Osteoblast (primary cell): ENCODE measurements at regions not wholly inside any gene's neighbourhood (a gene's known extent, or its start where the extent isn't known, plus 50 kb on each side); places are given as distances from the start of the nearest gene placed in this dataset.

ENCODE experiments used
- DNase-seq: peaks from one replicate; pipeline ENCODE4 v3.0.0; 2011; ENCODE audit warnings: low spot score, mixed read lengths; ENCODE audit not compliant: insufficient read length; ENCODE audit errors: missing footprints
- H2AFZ ChIP-seq: 2 replicates; pipeline ENCODE4 v1.6.0; 2011; ENCODE audit warnings: mild to moderate bottlenecking, low read length
- H3K27ac ChIP-seq: 2 replicates; pipeline ENCODE4 v1.5.1; 2011; ENCODE audit warnings: mild to moderate bottlenecking, low read depth, low read length, moderate library complexity
- H3K27me3 ChIP-seq: 2 replicates; pipeline ENCODE4 v1.6.0; 2012; ENCODE audit warnings: mild to moderate bottlenecking, control low read depth, inconsistent platforms, low read length, moderate library complexity; ENCODE audit not compliant: insufficient read depth
- H3K36me3 ChIP-seq: 2 replicates; pipeline ENCODE4 v1.5.1; 2011; ENCODE audit warnings: mild to moderate bottlenecking, low read length, control low read depth, moderate library complexity; ENCODE audit not compliant: insufficient read depth
- H3K4me1 ChIP-seq: 2 replicates; pipeline ENCODE4 v1.5.1; 2011; ENCODE audit warnings: mild to moderate bottlenecking, low read length, control low read depth, moderate library complexity; ENCODE audit not compliant: insufficient read depth
- H3K4me2 ChIP-seq: 2 replicates; pipeline ENCODE4 v1.6.0; 2011; ENCODE audit warnings: mild to moderate bottlenecking, low read length; ENCODE audit not compliant: insufficient read depth
- H3K4me3 ChIP-seq: fragments of 200-600 bp; sonication (generic); 3 replicates; pipeline ENCODE4 v1.5.1; 2012; ENCODE audit warnings: mild to moderate bottlenecking, low read length, inconsistent platforms; ENCODE audit not compliant: insufficient read depth
- H3K79me2 ChIP-seq: 2 replicates; pipeline ENCODE4 v1.6.0; 2012; ENCODE audit warnings: mild to moderate bottlenecking, low read length, control low read depth, inconsistent platforms; ENCODE audit not compliant: insufficient read depth
- H3K9me3 ChIP-seq: 2 replicates; pipeline ENCODE4 v1.5.1; 2011; ENCODE audit warnings: low read depth, low read length, control low read depth
- H4K20me1 ChIP-seq: 2 replicates; pipeline ENCODE4 v1.6.0; 2012; ENCODE audit warnings: mild to moderate bottlenecking, low read length, control low read depth; ENCODE audit not compliant: insufficient read depth
- TF ChIP-seq, protein P1 (sequence below): IDR thresholded peaks from 2 replicates; pipeline ENCODE4 v1.5.1; 2011; ENCODE audit warnings: mild to moderate bottlenecking, low read depth, low read length, moderate library complexity; ENCODE audit errors: extremely low read depth

DNA sequence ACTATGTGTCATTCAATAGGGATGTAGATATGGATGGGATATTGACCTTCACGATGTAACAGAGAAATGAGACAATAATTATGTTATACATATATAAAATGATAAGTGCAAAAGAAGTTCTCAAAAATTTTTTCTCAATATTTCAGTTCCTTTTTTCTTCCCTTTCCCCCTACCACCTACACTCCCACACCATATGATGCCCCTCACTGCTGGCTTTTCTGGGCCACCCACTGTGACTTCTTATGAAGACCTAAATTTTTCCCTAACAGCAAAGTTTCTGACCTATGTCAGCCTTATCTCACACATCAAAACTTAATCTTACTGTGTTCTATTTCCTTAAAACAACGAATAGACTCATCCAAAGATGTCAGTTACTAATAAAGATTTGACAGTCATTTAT, 89.9 kb upstream of the MYLIP start:
- H3K4me3 ChIP-seq, result no peak overlapping the region
- no peak overlapping the region for H2AFZ ChIP-seq
- TF ChIP-seq, protein P1, sequence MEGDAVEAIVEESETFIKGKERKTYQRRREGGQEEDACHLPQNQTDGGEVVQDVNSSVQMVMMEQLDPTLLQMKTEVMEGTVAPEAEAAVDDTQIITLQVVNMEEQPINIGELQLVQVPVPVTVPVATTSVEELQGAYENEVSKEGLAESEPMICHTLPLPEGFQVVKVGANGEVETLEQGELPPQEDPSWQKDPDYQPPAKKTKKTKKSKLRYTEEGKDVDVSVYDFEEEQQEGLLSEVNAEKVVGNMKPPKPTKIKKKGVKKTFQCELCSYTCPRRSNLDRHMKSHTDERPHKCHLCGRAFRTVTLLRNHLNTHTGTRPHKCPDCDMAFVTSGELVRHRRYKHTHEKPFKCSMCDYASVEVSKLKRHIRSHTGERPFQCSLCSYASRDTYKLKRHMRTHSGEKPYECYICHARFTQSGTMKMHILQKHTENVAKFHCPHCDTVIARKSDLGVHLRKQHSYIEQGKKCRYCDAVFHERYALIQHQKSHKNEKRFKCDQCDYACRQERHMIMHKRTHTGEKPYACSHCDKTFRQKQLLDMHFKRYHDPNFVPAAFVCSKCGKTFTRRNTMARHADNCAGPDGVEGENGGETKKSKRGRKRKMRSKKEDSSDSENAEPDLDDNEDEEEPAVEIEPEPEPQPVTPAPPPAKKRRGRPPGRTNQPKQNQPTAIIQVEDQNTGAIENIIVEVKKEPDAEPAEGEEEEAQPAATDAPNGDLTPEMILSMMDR, result no peak
- no peaks in the 10 kb centered on the region for H4K20me1 ChIP-seq
- H3K79me2 ChIP-seq, result no peaks in the 10 kb centered on the region
- DNase-seq, result no peak
- H3K9me3 ChIP-seq, result no peaks in the 10 kb centered on the region
- no peaks in the 10 kb centered on the region for H3K27me3 ChIP-seq
- H3K4me2 ChIP-seq, result no peak overlapping the region
- no peaks in the 10 kb centered on the region for H3K36me3 ChIP-seq
- no peaks in the 10 kb centered on the region for H3K4me1 ChIP-seq
- no peak overlapping the region for H3K27ac ChIP-seq

DNA sequence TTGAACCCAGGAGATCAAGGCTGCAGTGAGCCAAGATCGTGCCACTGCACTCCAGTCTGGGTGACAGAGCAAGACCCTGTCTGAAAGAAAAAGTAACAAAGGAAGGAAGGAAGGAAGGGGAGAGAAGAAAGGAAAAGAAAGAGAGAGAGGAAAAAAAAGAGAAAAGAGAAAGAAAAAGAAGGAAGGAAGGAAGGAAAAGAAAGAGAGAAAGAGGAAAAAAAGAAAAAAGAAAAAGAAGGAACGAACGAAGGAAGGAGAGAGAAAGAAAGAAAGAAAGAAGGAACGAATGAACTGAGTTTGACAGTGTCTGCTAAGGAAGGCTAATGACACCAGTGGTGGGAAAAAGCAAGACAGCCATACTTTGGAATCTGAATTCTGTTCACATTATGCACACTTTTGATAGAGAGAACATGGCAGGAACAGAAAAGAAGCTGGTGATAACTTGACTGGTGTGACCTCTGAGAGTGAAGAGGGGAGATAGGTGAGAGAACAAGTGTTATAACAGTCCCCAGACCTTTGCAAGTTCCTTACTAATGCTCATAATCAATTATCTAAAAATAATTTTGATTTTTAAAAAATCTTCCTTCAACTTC, 93.3 kb upstream of the MYLIP start:
- H3K4me1 ChIP-seq, result no peaks in the 10 kb centered on the region
- TF ChIP-seq, protein P1, result no peak
- no peaks in the 10 kb centered on the region for H3K36me3 ChIP-seq
- no peaks in the 10 kb centered on the region for H3K9me3 ChIP-seq
- no peak overlapping the region for H2AFZ ChIP-seq
- no peak overlapping the region for H3K4me3 ChIP-seq
- no peaks in the 10 kb centered on the region for H4K20me1 ChIP-seq
- no peak overlapping the region for H3K27ac ChIP-seq
- DNase-seq, result no peak
- no peaks in the 10 kb centered on the region for H3K27me3 ChIP-seq
- no peaks in the 10 kb centered on the region for H3K79me2 ChIP-seq
- H3K4me2 ChIP-seq, result no peak overlapping the region

DNA sequence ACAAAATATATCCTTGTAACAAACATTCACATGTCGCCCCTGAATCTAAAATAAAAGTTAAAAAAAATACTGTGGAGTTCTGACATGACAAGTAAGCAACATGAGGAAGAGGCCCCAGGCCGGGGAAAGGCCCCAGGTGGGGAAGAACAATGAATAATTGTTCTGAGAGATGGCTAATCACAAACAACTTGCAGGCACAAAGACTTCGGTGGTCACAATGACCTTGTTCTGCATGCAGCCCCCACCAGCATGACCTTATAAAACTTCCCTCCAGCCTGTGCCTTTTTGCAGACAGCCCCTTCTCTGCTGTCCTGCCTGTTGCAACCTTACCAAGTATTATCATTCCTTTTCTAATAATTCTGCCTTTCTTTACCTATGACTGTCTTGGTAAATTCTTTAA, 95.7 kb upstream of the MYLIP start:
- Histone ChIP-seq H2AFZ (no peak overlapping the region), H3K9me3 (no peaks in the 10 kb centered on the region), H3K4me2 (no peak overlapping the region), H4K20me1 (no peaks in the 10 kb centered on the region), H3K36me3 (no peaks in the 10 kb centered on the region), H3K4me3 (no peak overlapping the region), H3K4me1 (no peaks in the 10 kb centered on the region), H3K79me2 (no peaks in the 10 kb centered on the region), H3K27ac (no peak overlapping the region), H3K27me3 (no peaks in the 10 kb centered on the region)
- TF ChIP-seq, protein P1, result no peak
- no peak for DNase-seq

DNA sequence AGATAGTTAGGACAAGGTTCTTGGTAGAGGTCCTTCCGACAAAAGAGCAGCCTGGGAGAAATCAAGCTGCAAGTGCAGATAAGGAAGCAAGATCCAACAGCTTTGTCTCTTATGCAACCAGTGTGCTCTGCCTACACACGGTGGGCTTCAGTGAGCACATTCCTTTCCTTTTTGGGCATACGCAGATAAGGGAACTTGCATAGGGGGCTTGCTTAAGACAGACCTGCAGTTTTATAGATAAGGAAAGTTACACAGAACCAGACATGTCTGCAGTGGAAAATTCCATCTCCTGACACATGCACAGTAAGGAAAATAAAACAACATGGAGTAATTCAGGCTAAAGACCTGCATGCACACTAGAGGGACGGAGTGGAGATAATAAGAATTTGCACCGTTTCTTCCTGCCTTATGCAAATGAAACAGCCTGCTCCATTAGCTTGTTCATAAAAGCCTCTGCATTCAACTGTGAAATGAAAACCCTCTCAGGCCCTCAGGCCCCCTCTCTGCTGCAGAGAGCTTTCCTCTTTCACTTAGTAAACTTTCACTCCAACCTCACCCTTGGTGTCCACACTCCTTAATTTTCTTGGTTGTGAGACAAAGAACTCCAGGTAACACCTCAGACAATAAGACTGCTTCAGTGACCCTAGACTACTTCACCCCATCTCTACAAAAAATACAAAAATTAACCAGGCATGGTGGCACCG, 97.5 kb upstream of the MYLIP start:
- no peak for DNase-seq
- no peak overlapping the region for H2AFZ ChIP-seq
- H3K4me2 ChIP-seq, result no peak overlapping the region

More for the DNA sequence above, 97.5 kb upstream of the MYLIP start:
- Histone ChIP-seq H3K4me1 (no peaks in the 10 kb centered on the region), H3K36me3 (no peaks in the 10 kb centered on the region), H3K4me3 (no peak overlapping the region), H3K27me3 (no peaks in the 10 kb centered on the region), H3K79me2 (no peaks in the 10 kb centered on the region), H3K27ac (no peak overlapping the region), H4K20me1 (no peaks in the 10 kb centered on the region), H3K9me3 (no peaks in the 10 kb centered on the region)
- TF ChIP-seq, protein P1, result no peak
